GDM1 (cell line): ENCODE measurements at regions not wholly inside any gene's neighbourhood (a gene's known extent, or its start where the extent isn't known, plus 50 kb on each side); places are given as distances from the start of the nearest gene placed in this dataset.

ENCODE experiments used
- DNase-seq: peaks from one replicate; lab custom pipeline; 2025; lab: John Stamatoyannopoulos, UW

DNA sequence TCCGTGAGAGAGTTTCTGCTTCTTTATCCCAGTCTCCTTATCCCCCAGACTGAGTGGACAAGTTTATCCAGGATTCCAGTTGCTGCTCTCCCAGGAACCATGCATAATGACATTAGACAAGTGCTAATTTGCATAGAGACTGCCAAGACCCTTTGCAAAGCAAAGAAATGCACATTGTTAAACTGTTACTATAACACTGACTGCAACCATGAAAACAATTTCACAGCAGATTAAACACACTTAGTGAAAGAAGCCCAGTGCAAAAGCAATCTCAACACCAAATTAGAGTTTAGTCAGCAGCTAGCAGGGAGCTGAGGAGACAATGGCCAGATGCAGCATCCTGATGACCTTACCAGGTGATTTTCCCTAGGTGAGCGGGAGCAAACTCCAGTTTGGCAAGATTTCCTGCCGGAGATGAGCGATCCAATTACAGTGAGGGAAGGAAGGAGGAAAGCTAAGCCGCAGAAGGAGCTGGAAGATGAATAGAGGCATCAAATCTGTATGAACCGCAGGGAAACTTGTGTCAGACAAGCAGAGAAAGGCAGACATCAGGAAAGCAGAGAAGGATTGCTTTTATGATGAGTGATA lies 273.8 kb upstream of the B3GAT1 start:
- no peak for DNase-seq

- no peak for DNase-seq
Measured at GRCh38 chr11:134684576-134684975, 272.5 kb upstream of the B3GAT1 start.

GRCh38 chr11:134683860-134684259 lies 271.8 kb upstream of the B3GAT1 start:
- no peak for DNase-seq

DNA sequence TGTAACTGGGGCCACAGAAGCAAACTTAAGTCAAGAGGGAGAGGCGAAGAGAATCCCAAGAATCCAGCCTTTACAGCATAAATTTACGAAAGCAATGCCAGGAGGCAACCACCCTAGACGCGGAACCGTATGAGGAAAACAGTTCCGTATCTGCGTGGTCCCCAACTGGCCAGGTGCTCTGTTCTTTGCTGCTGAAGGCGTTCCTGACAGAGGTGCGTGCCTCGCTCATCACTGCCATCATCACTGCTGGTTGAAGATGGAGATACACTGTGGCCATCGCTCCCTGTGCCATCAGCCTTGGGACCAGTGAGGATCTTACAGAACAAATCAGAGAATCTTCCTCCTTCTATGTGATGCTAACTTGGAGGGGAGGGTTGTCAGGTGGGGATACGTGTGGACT lies 270.5 kb upstream of the B3GAT1 start:
- no peak for DNase-seq

DNA sequence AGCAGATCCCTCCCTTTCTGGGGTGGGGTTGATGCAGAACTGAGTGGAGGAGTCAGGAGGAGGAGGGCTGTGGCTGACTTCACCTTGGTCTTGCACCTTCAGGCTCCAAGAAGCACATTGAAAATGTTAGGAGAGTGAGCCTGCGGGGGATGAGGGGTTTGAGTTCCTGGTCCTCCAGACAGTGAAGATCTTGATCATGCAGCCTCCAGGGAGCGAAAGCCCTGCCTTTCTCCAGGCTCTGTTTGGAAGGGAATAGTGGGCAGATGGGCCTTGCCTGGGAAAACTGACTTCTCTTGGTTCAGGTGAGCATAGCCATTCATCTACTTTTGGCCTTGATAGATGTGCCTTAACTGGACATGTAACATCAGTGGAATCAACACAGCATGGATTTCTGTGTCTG lies 267.6 kb upstream of the B3GAT1 start:
- no peak for DNase-seq

DNA sequence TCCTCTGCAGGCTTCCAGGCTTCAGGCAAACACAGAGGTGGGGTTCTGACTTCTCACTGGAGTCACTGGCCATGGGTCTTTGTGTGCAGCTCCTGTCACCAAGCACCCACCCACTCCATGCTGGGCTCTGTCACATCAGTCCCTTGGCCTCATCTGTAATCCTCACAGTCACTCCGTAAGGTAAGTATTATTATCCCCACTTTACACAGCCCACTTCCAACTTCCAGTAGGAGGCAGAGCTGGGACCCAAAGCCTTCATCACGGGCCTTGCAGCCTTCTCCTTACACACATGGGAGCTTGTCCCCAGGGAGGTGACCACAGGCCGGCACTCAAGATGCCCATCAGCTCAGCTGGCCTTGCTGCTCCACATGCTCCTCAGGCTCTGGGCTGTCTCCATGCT lies 266.7 kb upstream of the B3GAT1 start:
- no peak for DNase-seq

GRCh38 chr11:134677891-134678551 lies 266.0 kb upstream of the B3GAT1 start:
- DNase-seq = no peak

DNA sequence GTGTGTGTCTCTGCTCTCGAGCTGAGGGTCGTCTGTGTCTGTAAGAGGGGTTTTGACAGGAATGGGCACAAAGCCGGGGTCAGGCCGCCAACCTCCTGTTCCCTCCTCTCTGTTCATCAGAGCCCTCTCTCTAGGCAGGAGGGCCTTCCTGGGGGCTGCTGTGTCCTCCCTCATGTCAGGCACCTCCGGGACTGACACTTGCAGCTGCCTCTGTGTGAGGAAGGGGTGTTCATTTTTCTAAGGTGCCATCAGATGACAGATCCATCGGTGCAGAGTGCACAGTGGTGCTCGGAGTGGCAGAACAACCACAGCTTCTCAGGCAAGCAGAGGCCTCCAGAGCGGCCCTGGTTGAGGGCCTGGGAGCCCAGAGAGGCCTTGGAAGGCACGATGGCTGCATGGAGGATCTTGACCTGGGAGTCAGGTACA lies 265.4 kb upstream of the B3GAT1 start:
- DNase-seq = no peak

DNA sequence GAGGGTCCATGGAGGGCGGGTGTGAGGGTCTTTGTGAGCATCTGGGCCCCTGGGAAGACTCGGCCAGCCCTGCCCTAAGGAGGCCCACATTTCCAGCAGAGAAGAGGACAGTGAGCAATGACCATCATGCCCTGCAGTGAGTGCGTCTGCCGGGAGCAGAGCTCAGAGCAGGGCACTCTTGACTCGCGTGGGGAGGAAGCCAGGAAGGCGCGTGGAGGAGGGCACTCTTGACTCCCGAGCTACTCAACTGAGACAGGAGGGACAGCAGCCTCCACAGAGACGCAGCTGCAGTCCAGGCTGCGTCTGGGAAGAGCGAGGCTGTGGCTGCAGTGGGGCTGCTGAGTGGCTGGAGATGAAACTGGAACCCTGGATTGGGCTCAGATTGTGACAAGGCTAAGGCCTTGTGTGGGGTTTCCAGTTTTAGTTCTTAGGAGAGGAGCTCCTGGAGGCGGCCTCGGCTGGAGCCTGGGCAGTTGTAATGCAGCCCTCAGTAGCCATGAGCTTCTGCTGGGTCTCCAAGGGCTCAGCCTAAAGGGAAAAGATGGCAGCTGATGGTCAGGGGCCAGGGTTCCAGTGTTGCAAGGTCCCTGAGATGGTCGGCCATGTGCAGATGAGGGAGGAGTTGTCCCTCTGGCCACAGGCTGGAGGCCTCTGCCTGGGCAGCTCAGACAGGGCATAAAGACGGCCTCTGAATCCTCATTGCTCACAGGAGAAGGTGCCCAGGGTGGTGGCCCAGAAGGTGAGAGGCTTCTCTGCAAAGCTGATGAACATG lies 264.7 kb upstream of the B3GAT1 start:
- DNase-seq = no peak

DNA sequence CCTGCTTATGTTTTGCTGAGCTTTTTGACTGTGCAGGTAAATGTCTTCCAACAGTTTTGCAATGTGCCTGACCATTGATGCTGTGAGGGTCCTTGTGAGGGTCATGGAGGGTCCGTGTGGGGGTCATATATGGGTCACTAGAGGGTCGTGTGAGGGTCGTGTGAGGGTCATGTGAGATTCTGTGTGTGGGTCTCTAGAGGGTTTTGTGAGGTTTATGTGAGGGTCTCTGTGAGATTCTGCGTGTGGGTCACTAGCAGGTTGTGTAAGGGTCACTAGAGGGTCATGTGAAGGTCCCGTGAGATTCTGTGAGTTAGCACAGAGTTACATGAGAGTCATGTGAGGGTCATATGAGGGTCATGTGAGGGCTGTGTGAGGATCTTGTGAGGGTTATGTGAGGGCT lies 263.9 kb upstream of the B3GAT1 start:
- no peak for DNase-seq

DNA sequence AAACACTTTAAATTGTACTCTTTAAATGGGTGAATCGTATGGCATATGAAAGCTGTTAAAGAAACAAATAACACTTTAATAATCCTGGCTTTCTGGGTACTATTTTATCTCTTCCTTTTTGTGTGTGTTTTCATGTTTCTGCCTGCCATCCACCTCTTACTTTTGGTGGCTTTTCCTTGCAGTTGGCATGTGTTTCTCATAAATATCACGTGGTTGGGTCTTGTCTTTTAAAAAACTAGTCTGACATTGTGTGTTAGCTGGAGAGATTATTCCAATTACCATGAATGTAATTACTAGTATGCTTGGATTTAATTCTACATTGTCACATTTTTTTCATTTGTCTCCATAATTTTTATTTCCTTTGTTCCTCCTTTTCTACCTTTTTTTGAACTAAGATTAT lies 262.9 kb upstream of the B3GAT1 start:
- no peak for DNase-seq

DNA sequence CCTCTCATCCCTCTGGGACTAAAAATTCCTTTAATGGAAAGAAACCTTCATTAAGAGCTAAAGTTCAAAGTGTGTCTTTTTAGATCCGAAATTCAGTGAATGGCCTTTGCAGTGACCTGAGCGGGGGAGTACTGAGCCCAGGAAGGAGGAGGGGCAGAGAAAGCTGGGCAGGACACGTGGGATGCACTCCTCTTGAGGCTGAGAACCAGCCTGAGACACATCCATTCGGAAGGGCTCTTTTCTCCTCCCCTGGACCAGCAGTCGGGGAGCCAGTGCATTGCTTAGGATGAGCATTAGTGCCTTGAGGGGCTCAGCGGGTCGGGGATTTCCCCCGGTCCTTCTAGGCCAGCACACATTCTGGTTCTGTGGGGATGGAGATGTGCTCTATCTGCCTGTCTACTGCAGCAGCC lies 258.9 kb upstream of the B3GAT1 start:
- no peak for DNase-seq

DNA sequence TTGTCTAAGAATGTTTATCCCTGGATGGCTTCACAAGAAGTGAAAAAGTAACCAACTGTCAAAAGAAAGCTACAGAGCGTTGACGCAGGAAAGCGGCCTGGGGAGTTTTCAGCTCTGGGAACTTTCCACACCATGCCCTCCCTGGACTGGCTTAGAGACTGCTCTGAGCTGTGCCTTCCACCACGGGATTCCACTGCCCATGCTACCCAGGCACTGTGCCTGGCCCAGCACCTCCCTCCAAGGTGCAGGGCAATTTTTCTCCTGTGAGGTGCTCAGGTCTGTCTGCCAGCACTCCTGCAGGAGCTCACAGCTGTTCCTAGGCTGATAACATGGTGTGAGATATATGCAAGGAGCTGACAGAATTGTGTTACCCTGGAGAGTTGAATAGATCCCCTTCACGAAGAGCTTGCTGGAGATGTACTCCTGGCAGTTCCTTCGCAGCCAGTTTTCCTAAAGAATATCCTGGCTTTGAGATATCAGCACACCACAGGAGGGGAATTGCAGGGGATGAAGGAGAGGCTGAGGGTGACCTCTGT lies 258.3 kb upstream of the B3GAT1 start:
- no peak for DNase-seq

DNA sequence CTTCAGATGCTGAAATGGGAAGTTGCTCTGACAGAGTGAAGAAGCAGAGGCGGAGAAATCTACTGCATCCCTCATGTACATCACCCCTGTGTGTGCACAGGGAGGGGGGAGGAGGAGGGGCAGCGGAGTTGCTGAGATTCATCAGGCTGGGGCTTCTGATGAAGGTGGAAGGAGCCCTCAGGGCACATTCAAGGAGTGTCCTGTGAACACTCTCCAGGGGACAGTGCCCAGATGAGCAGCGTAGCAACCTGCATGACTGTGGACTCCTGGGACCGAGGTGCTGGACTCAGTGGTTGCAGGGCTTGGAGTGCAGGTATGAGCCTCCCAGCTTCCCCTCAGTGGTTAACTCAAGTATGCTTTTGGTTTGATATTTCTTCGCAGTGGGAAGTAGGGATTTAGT lies 257.8 kb upstream of the B3GAT1 start:
- DNase-seq = no peak

- DNase-seq = no peak
Measured at GRCh38 chr11:134668796-134669195, 256.8 kb upstream of the B3GAT1 start.

DNA sequence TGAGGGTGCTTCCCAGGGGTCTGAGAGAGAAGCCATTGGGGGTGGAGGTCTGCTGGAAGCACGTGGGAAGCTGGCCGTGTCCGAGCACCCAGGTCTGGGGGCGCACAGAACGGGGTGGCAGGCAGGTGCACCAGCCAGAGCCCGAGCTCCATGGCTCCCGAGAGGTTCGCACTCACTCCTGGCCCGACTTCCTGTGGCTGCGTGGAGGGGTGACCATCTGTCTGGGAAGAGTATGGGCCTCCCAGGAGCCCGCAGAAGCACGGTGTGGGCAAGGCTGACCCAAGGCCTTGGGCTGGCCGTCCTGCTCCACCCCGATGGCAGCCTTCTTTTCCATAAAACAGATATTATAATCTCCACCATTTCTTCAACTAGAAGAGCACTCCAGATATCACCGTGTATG lies 256.0 kb upstream of the B3GAT1 start:
- DNase-seq = no peak

- DNase-seq = no peak
Measured at GRCh38 chr11:134667505-134667904, 255.5 kb upstream of the B3GAT1 start.

GRCh38 chr11:134667175-134667500 lies 255.1 kb upstream of the B3GAT1 start:
- no peak for DNase-seq

DNA sequence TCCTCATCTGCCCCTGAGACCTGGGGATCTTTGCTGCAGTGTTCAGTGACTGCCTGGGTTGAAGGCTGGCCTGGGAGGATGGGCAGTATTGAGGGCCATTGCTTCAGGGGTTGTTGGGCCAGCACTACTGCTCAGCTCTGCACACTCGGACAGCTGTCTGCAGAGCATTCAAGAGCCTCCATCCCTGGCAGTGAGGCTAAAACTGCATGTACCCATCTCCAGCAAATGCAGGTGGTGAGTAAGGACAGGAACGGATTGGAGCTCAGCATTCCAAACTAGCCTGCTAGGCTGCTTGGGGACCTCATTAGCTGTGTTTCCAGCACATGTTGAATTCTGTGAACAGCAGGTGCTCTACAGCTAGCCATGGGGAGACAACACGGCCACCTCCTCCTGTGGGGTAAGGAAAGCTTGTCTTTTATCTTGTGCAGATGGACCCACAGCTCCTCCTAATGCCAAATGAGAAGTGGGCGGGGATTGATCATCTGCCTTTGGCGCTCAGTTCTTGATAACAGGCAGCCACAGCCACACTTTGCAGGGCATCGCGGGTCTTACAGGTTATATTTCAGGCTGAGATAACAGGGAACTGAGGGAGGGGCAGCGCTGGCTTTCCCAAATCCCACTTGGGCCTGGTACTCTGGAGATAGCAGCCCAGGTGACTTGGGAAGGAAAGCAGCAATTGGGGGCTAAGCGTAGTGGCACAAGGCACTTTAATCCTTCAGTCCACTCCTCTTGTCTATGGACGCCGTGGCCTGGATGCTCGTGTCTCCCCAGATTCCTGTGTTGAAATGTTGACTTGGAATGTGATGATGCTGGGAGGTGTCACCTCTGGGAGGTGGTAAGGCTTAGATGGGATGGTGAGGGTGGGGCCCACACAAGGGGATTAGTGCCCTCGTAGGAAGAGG lies 254.5 kb upstream of the B3GAT1 start:
- no peak for DNase-seq

DNA sequence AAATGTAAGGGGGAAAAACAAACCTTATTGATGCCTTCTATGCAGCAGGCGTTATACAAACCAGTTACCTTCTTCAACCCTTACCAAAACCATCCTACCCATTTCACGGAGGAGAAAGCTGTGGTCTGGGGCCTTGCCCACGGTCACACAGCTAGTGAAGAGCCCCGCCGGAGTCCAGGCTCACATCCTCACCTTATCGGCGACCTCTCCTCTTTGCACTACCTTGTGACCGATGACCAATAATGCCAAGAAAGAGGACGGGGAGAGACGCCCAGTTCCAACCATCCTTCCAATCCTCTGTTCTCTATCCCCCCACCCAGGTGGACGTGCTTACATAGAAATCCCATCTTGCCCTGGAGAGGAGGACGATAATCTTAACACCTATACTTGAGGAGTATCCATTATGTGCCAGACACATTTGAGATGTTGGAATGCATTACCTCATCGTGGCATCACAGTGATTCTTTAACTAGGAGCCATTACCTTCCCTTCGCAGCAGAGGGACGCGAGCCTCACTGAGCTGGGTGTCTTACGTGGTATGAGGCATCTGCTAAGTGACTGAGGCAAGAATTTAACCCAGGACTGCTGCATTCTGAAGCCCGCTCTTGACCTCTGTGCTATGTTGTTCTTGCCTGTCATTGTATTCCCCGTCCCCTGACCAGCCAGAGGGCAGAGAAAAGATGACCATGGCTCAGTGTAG lies 253.7 kb upstream of the B3GAT1 start:
- DNase-seq = no peak

- DNase-seq = no peak
Measured at GRCh38 chr11:134665188-134665535, 253.1 kb upstream of the B3GAT1 start.
